HCT116 (cell line): ENCODE measurements at regions not wholly inside any gene's neighbourhood (a gene's known extent, or its start where the extent isn't known, plus 50 kb on each side); places are given as distances from the start of the nearest gene placed in this dataset.

ENCODE experiments used
- ATAC-seq: fragments of 200-7000 bp; cut with Tn5 transposase; 2 replicates; pipeline ENCODE4 v1.9.1; 2020; ENCODE audit warnings: mild to moderate bottlenecking, moderate library complexity
- BruUV-seq: library from RNA; stranded (reverse); fragments of 400-500 nt; replicated peaks from 2 replicates; lab custom pipeline; 2021; lab: Mats Ljungman, UMichigan
- CTCF ChIA-PET: fragments of 300-600 bp; sonication (Branson Sonifier 250); formaldehyde crosslinking; loops from one replicate; lab custom pipeline; 2021; ENCODE audit warnings: antibody characterized with exemption; lab: Charles Lee
- POLR2A ChIA-PET: fragments of 300-600, 350-600 bp; sonication (Branson Sonifier 250); formaldehyde crosslinking; loops from one replicate; lab custom pipeline; 2021; ENCODE audit warnings: antibody characterized with exemption; lab: Charles Lee
- RAD21 ChIA-PET, 2 experiments: fragments of 300-600 bp; sonication (Branson Sonifier 250); formaldehyde crosslinking; loops; one replicate each; lab custom pipeline; 2023; ENCODE audit warnings: low total read pairs in 2 of 2; ENCODE audit not compliant: uncharacterized antibody in 2 of 2, unreplicated experiment in 2 of 2, low non-redundant PET in 1 of 2; lab: Charles Lee
- DNase-seq: peaks from one replicate; pipeline ENCODE4 v3.0.0-alpha.2; 2010; ENCODE audit warnings: low read depth, low spot score
- H2AFZ ChIP-seq: fragments of 200-600 bp; shearing (Covaris generic), sonication (generic); 2 replicates; pipeline ENCODE4 v1.6.1; 2017; ENCODE audit warnings: low read depth, mixed run types, mixed read lengths, antibody characterized with exemption, low read length; ENCODE audit not compliant: poor library complexity, severe bottlenecking
- H3K27ac ChIP-seq: 2 replicates; pipeline ENCODE4 v1.5.1; 2012; ENCODE audit warnings: low read depth, low read length
- H3K27me3 ChIP-seq: fragments of 200-600 bp; sonication (generic); 2 replicates; pipeline ENCODE4 v1.6.1; 2016; ENCODE audit warnings: mixed run types, low read length, mixed read lengths; ENCODE audit not compliant: insufficient read depth
- H3K36me3 ChIP-seq, 2 experiments: fragments of 200-500 bp in 1 of 2; fragments of 200-600 bp in 1 of 2; sonication (Bioruptor generic) in 1 of 2; sonication (generic) in 1 of 2; 2 replicates each; pipeline versions ENCODE4 v1.5.1 to v1.6.1; 2014 to 2016; ENCODE audit warnings: low read length in 2 of 2, inconsistent platforms in 1 of 2, mixed read lengths in 1 of 2, mixed run types in 1 of 2; ENCODE audit not compliant: insufficient read depth in 2 of 2, control insufficient read depth in 1 of 2
- H3K4me1 ChIP-seq, 2 experiments: fragments of 200-600 bp in 1 of 2; sonication (generic) in 1 of 2; 2 replicates each; pipeline versions ENCODE4 v1.5.1 to v1.6.1; 2012 to 2017; ENCODE audit warnings: low read length in 2 of 2, inconsistent platforms in 1 of 2, mild to moderate bottlenecking in 1 of 2, mixed read lengths in 1 of 2, mixed run types in 1 of 2, moderate library complexity in 1 of 2; ENCODE audit not compliant: insufficient read depth in 2 of 2, control insufficient read depth in 1 of 2
- H3K4me2 ChIP-seq: fragments of 200-600 bp; sonication (generic); 2 replicates; pipeline ENCODE4 v1.6.1; 2017; ENCODE audit warnings: mixed run types, low read length, mixed read lengths
- H3K4me3 ChIP-seq, 2 experiments: fragments of 200-600 bp in 1 of 2; sonication (generic) in 1 of 2; replicated peaks in 1 of 2; 2 replicates each; pipeline ENCODE4 v1.5.1; 2011 to 2016; ENCODE audit warnings: low read length in 2 of 2, control low read depth in 1 of 2, low read depth in 1 of 2, mild to moderate bottlenecking in 1 of 2, mixed read lengths in 1 of 2, mixed run types in 1 of 2
- H3K79me2 ChIP-seq: fragments of 200-600 bp; sonication (generic); 2 replicates; pipeline ENCODE4 v1.6.1; 2017; ENCODE audit warnings: mild to moderate bottlenecking, mixed run types, low read length, moderate library complexity, mixed read lengths; ENCODE audit not compliant: insufficient read depth
- H3K9ac ChIP-seq: fragments of 200-600 bp; sonication (generic); 2 replicates; pipeline ENCODE4 v1.6.1; 2016; ENCODE audit warnings: low read length, mixed read lengths
- H3K9me2 ChIP-seq: fragments of 200-600 bp; sonication (generic), shearing (Covaris generic); 2 replicates; pipeline ENCODE4 v1.6.1; 2017; ENCODE audit warnings: mixed run types, mild to moderate bottlenecking, moderate library complexity; ENCODE audit not compliant: insufficient read depth
- H3K9me3 ChIP-seq, 2 experiments: fragments of 200-500 bp in 1 of 2; fragments of 200-600 bp in 1 of 2; sonication (Bioruptor generic) in 1 of 2; sonication (generic) in 1 of 2; 2 replicates each; pipeline ENCODE4 v1.6.1; 2014 to 2017; ENCODE audit warnings: low read length in 2 of 2, mixed read lengths in 2 of 2, inconsistent platforms in 1 of 2, low read depth in 1 of 2, mild to moderate bottlenecking in 1 of 2, mixed run types in 1 of 2, moderate library complexity in 1 of 2; ENCODE audit not compliant: control insufficient read depth in 1 of 2, insufficient read depth in 1 of 2
- H4K20me1 ChIP-seq: fragments of 200-600 bp; sonication (generic), shearing (Covaris generic); 2 replicates; pipeline ENCODE4 v1.6.1; 2017; ENCODE audit warnings: mixed run types, mild to moderate bottlenecking, moderate library complexity; ENCODE audit not compliant: insufficient read depth
- CBX3 ChIP-seq: IDR thresholded peaks from 2 replicates; pipeline ENCODE4 v1.6.1; 2012; ENCODE audit warnings: low read depth
- CEBPB ChIP-seq: IDR thresholded peaks from 2 replicates; pipeline ENCODE4 v1.6.1; 2012; ENCODE audit warnings: low read depth
- EGR1 ChIP-seq: IDR thresholded peaks from 2 replicates; pipeline ENCODE4 v1.6.1; 2012; ENCODE audit warnings: low read depth
- ELF1 ChIP-seq: IDR thresholded peaks from 2 replicates; pipeline ENCODE4 v1.6.1; 2012; ENCODE audit warnings: low read depth, borderline replicate concordance
- EZH2phosphoT487 ChIP-seq: fragments of 200-600 bp; IDR thresholded peaks from 2 replicates; pipeline ENCODE4 v1.6.1; 2018; ENCODE audit warnings: antibody characterized with exemption, borderline replicate concordance
- JUND ChIP-seq: IDR thresholded peaks from 2 replicates; pipeline ENCODE4 v1.6.1; 2012
- MAX ChIP-seq: IDR thresholded peaks from 2 replicates; pipeline ENCODE4 v1.6.1; 2012
- POLR2A ChIP-seq: IDR thresholded peaks from 2 replicates; pipeline ENCODE4 v1.7.0; 2011; ENCODE audit warnings: borderline replicate concordance; ENCODE audit not compliant: insufficient read depth, insufficient read length; ENCODE audit errors: extremely low read depth
- SIN3A ChIP-seq: IDR thresholded peaks from 2 replicates; pipeline ENCODE4 v1.6.1; 2012; ENCODE audit warnings: low read depth
- SP1 ChIP-seq: IDR thresholded peaks from 2 replicates; pipeline ENCODE4 v1.6.1; 2012; ENCODE audit warnings: low read depth
- YY1 ChIP-seq: IDR thresholded peaks from 2 replicates; pipeline ENCODE4 v1.6.1; 2011; ENCODE audit warnings: low read length, low read depth, moderate library complexity, mild to moderate bottlenecking; ENCODE audit not compliant: insufficient replicate concordance; ENCODE audit errors: extremely low read depth
- ZNF274 ChIP-seq: fragments of 200-500 bp; sonication (Bioruptor generic); IDR thresholded peaks from 2 replicates; pipeline ENCODE4 v1.6.1; 2014; ENCODE audit warnings: mild to moderate bottlenecking, low read depth, low read length, inconsistent platforms
- intact Hi-C: fragments of 100-400 bp; cut with micrococcal nuclease; formaldehyde crosslinking; loops from 2 replicates; pipeline ENCODE4 v1.10.0; 2022
- TF ChIP-seq, protein P1 (sequence below): IDR thresholded peaks from 2 replicates; pipeline ENCODE4 v1.6.1; 2012

- Histone ChIP-seq H3K4me1 (no peaks in the 10 kb centered on the region), H3K9me2 (no peaks in the 10 kb centered on the region), H3K27me3 (no peaks in the 10 kb centered on the region), H3K4me3 (no peak overlapping the region), H3K9ac (no peak overlapping the region), H3K27ac (no peak overlapping the region), H3K79me2 (no peaks in the 10 kb centered on the region), H2AFZ (no peak overlapping the region), H3K4me2 (no peak overlapping the region), H3K36me3 (no peaks in the 10 kb centered on the region), H4K20me1 (no peaks in the 10 kb centered on the region), H3K9me3 (no peaks in the 10 kb centered on the region; a peak in 1 of 4 replicates)
- BruUV-seq: no TSS peak
- no peak for DNase-seq
- RAD21 ChIA-PET: no interaction called here
- TF ChIP-seq, protein P1, sequence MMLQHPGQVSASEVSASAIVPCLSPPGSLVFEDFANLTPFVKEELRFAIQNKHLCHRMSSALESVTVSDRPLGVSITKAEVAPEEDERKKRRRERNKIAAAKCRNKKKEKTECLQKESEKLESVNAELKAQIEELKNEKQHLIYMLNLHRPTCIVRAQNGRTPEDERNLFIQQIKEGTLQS: no peak
- TF ChIP-seq SP1: no peak
- no peak for TF ChIP-seq EGR1
- TF ChIP-seq YY1: no peak
- TF ChIP-seq JUND: no peak
- ATAC-seq: no peak
- POLR2A ChIA-PET: no interaction called here
- CTCF ChIA-PET: no interaction called here
- intact Hi-C loops: no loop called here
Observed at GRCh38 chr14:42241101-42241500, 634.4 kb downstream of the LRFN5 start.

GRCh38 chr14:42229976-42230375 lies 623.3 kb downstream of the LRFN5 start:
- intact Hi-C loops: no loop called here
- H3K9ac ChIP-seq: no peak overlapping the region
- no peaks in the 10 kb centered on the region for H4K20me1 ChIP-seq
- no peaks in the 10 kb centered on the region for H3K9me3 ChIP-seq
- no peak overlapping the region for H3K27ac ChIP-seq
- no peaks in the 10 kb centered on the region for H3K27me3 ChIP-seq
- no peaks in the 10 kb centered on the region for H3K36me3 ChIP-seq
- H3K4me2 ChIP-seq: no peak overlapping the region
- H3K4me1 ChIP-seq: no peaks in the 10 kb centered on the region
- CTCF ChIA-PET: no interaction called here
- no peaks in the 10 kb centered on the region for H3K9me2 ChIP-seq
- POLR2A ChIA-PET: no interaction called here
- DNase-seq (no peak), ATAC-seq (no peak)
- no TSS peak for BruUV-seq
- no peak overlapping the region for H3K4me3 ChIP-seq
- RAD21 ChIA-PET: no interaction called here
- H2AFZ ChIP-seq: no peak overlapping the region
- TF ChIP-seq SP1 (no peak), MAX (no peak), SIN3A (no peak), ELF1 (no peak), CBX3 (no peak), ZNF274 (no peak), EZH2phosphoT487 (no peak), CEBPB (no peak), POLR2A (no peak)
- TF ChIP-seq, protein P1: no peak
- TF ChIP-seq, all 23 proteins: peak for 0
- no peaks in the 10 kb centered on the region for H3K79me2 ChIP-seq
